GM23338 (cell line): ENCODE measurements at regions not wholly inside any gene's neighbourhood (a gene's known extent, or its start where the extent isn't known, plus 50 kb on each side); places are given as distances from the start of the nearest gene placed in this dataset.
A peak's percentile ranks its signal among the peaks of the same experiment; 100 is the strongest.

Experiments
- ATAC-seq: fragments of 200-7000 bp; cut with Tn5 transposase; 3 replicates; pipeline ENCODE4 v1.9.1; 2020
- DNase-seq: peaks from one replicate; pipeline ENCODE4 v3.0.0-alpha.2; 2015; ENCODE audit warnings: low spot score
- H2AFZ ChIP-seq: fragments of 200-600 bp; sonication (generic); 2 replicates; pipeline ENCODE4 v1.8.0; 2016; ENCODE audit warnings: antibody characterized with exemption, mild to moderate bottlenecking, moderate library complexity
- H3F3A ChIP-seq: fragments of 200-600 bp; sonication (generic); replicated peaks from 2 replicates; pipeline ENCODE4 v1.8.0; 2017; ENCODE audit warnings: antibody characterized with exemption, mixed run types, low read depth
- H3K27ac ChIP-seq: fragments of 200-600 bp; sonication (generic); 2 replicates; pipeline ENCODE4 v1.6.1; 2016; ENCODE audit warnings: low read depth
- H3K27me3 ChIP-seq: fragments of 200-600 bp; sonication (generic); 2 replicates; pipeline ENCODE4 v1.8.0; 2016; ENCODE audit warnings: mild to moderate bottlenecking, mixed run types, moderate library complexity; ENCODE audit not compliant: insufficient read depth
- H3K36me3 ChIP-seq: fragments of 200-600 bp; sonication (generic); 2 replicates; pipeline ENCODE4 v1.8.0; 2016; ENCODE audit warnings: mild to moderate bottlenecking; ENCODE audit not compliant: insufficient read depth
- H3K4me1 ChIP-seq: fragments of 200-600 bp; sonication (generic); 2 replicates; pipeline ENCODE4 v1.8.0; 2016; ENCODE audit warnings: mild to moderate bottlenecking, moderate library complexity; ENCODE audit not compliant: insufficient read depth
- H3K4me2 ChIP-seq: fragments of 200-600 bp; sonication (generic); 2 replicates; pipeline ENCODE4 v1.7.1; 2017; ENCODE audit warnings: mixed run types
- H3K4me3 ChIP-seq: fragments of 200-600 bp; sonication (generic); 2 replicates; pipeline ENCODE4 v1.6.1; 2016; ENCODE audit warnings: mixed run types
- H3K79me2 ChIP-seq: fragments of 200-600 bp; sonication (generic); replicated peaks from 2 replicates; pipeline ENCODE4 v1.8.0; 2017; ENCODE audit warnings: mild to moderate bottlenecking; ENCODE audit not compliant: insufficient read depth
- H3K9me2 ChIP-seq: fragments of 200-600 bp; sonication (generic); 2 replicates; pipeline ENCODE4 v1.8.0; 2017; ENCODE audit not compliant: insufficient read depth
- H4K20me1 ChIP-seq: fragments of 200-600 bp; sonication (generic); replicated peaks from 2 replicates; pipeline ENCODE4 v1.8.0; 2017; ENCODE audit warnings: mild to moderate bottlenecking; ENCODE audit not compliant: insufficient read depth
- H3K27ac Mint-ChIP-seq: 2 replicates; pipeline ENCODE4 v1.8.0; 2020; ENCODE audit warnings: inconsistent platforms, mild to moderate bottlenecking, moderate library complexity, mixed read lengths
- H3K27me3 Mint-ChIP-seq: 3 replicates; pipeline ENCODE4 v1.8.0; 2022; ENCODE audit warnings: low read depth, mild to moderate bottlenecking, moderate library complexity, mixed read lengths, inconsistent platforms; ENCODE audit not compliant: insufficient read depth, poor library complexity
- H3K36me3 Mint-ChIP-seq: 3 replicates; pipeline ENCODE4 v1.8.0; 2021; ENCODE audit warnings: low read depth, mild to moderate bottlenecking, inconsistent platforms, moderate library complexity, mixed read lengths
- H3K4me1 Mint-ChIP-seq: 3 replicates; pipeline ENCODE4 v1.8.0; 2020; ENCODE audit warnings: mild to moderate bottlenecking, inconsistent platforms, mixed read lengths
- H3K4me3 Mint-ChIP-seq: 3 replicates; pipeline ENCODE4 v1.8.0; 2021; ENCODE audit warnings: moderate library complexity, mild to moderate bottlenecking, inconsistent platforms, mixed read lengths
- H3K9me3 Mint-ChIP-seq: 3 replicates; pipeline ENCODE4 v1.8.0; 2020; ENCODE audit warnings: moderate library complexity, mild to moderate bottlenecking, inconsistent platforms, mixed read lengths
- CREB1 ChIP-seq: fragments of 250-450 bp; sonication (Bioruptor Pico); IDR thresholded peaks from 2 replicates; pipeline ENCODE4 v1.5.0; 2020; ENCODE audit warnings: low read depth, mild to moderate bottlenecking, moderate library complexity
- EZH2 ChIP-seq: fragments of 200-600 bp; sonication (generic); IDR thresholded peaks from one replicate; pipeline ENCODE4 v1.8.0; 2017; ENCODE audit warnings: antibody characterized with exemption, mild to moderate bottlenecking, low read depth; ENCODE audit not compliant: unreplicated experiment
- EZH2phosphoT487 ChIP-seq: fragments of 200-600 bp; sonication (generic); IDR thresholded peaks from one replicate; pipeline ENCODE4 v1.8.1; 2018; ENCODE audit warnings: antibody characterized with exemption; ENCODE audit not compliant: unreplicated experiment
- POLR2AphosphoS5 ChIP-seq: IDR thresholded peaks from 2 replicates; pipeline ENCODE4 v1.6.1; 2016; ENCODE audit warnings: antibody characterized with exemption, low read depth
- REST ChIP-seq: IDR thresholded peaks from one replicate; pipeline ENCODE4 v1.6.1; 2018; ENCODE audit warnings: antibody characterized with exemption; ENCODE audit not compliant: unreplicated experiment
- STAT1 ChIP-seq: IDR thresholded peaks from one replicate; pipeline ENCODE4 v1.6.1; 2016; ENCODE audit warnings: antibody characterized with exemption; ENCODE audit not compliant: unreplicated experiment
- ZNF114 ChIP-seq: fragments of 250-450 bp; sonication (Bioruptor Pico); IDR thresholded peaks from 2 replicates; pipeline ENCODE4 v1.5.0; 2020; ENCODE audit warnings: mild to moderate bottlenecking, moderate library complexity
- ZNF462 ChIP-seq: fragments of 250-450 bp; sonication (Bioruptor Pico); IDR thresholded peaks from 2 replicates; pipeline ENCODE4 v1.5.0; 2020; ENCODE audit warnings: mild to moderate bottlenecking, moderate library complexity

- Histone ChIP-seq H3K9me2 (peaks cover 5% of the 10 kb centered on the region; the same call in 1 of the 2 replicates), H3K4me1 (no peaks in the 10 kb centered on the region), H3K27me3 (no peaks in the 10 kb centered on the region), H2AFZ (no peak overlapping the region), H3K4me3 (no peak overlapping the region), H3K27ac (no peak overlapping the region), H4K20me1 (no peaks in the 10 kb centered on the region), H3K36me3 (0 out of 2 replicates have a peak, but pooled peaks cover 4% of the 10 kb centered on the region), H3K4me2 (no peak overlapping the region), H3K79me2 (no peaks in the 10 kb centered on the region), H3F3A (no peaks in the 10 kb centered on the region)
- Mint-ChIP-seq H3K27ac (no peak overlapping the region), H3K9me3 (no peaks in the 10 kb centered on the region), H3K4me3 (no peak overlapping the region), H3K4me1 (no peaks in the 10 kb centered on the region; the same call in 2 of the 3 replicates), H3K36me3 (no peaks in the 10 kb centered on the region; the same call in 2 of the 3 replicates), H3K27me3 (no peaks in the 10 kb centered on the region)
- TF ChIP-seq REST (no peak), EZH2 (no peak), EZH2phosphoT487 (no peak), ZNF114 (no peak), STAT1 (no peak), CREB1 (no peak), POLR2AphosphoS5 (no peak), ZNF462 (CRISPR knock-in tag) (no peak)
- ATAC-seq (peak; percentile 40), DNase-seq (no peak)
These were observed 169.1 kb downstream of the ICE1 start for GRCh38 chr5:5591567-5591966.
